HAP-1 (cell line): ENCODE measurements at regions not wholly inside any gene's neighbourhood (a gene's known extent, or its start where the extent isn't known, plus 50 kb on each side); places are given as distances from the start of the nearest gene placed in this dataset.

Experiments
- DNase-seq, 2 experiments: peaks; one replicate each; pipeline ENCODE4 v3.0.0-alpha.2; 2016 to 2020; ENCODE audit warnings: low spot score in 2 of 2
- H3K27me3 ChIP-seq: fragments of 250-450 bp; sonication (Bioruptor Pico); 2 replicates; pipeline ENCODE4 v1.5.1; 2020; ENCODE audit warnings: low read depth, mild to moderate bottlenecking, moderate library complexity
- H3K36me3 ChIP-seq: fragments of 250-450 bp; sonication (Bioruptor Pico); replicated peaks from 2 replicates; pipeline ENCODE4 v1.5.1; 2020; ENCODE audit warnings: mild to moderate bottlenecking
- H3K4me1 ChIP-seq: fragments of 250-450 bp; sonication (Bioruptor Pico); 2 replicates; pipeline ENCODE4 v1.5.1; 2020; ENCODE audit warnings: mild to moderate bottlenecking
- H3K4me3 ChIP-seq: fragments of 250-450 bp; sonication (Bioruptor Pico); 2 replicates; pipeline ENCODE4 v1.5.1; 2020; ENCODE audit warnings: mild to moderate bottlenecking, moderate library complexity
- H3K9me3 ChIP-seq: fragments of 250-450 bp; sonication (Bioruptor Pico); 2 replicates; pipeline ENCODE4 v1.5.1; 2020; ENCODE audit warnings: mild to moderate bottlenecking, moderate library complexity
- in situ Hi-C: fragments of 300-500 bp; cut with MboI; formaldehyde crosslinking; loops from 3 replicates; pipeline ENCODE4 v1.14.3; 2020; ENCODE audit warnings: low sequenced_read_pairs, inconsistent platforms, mixed read lengths

- no peaks in the 10 kb centered on the region for H3K27me3 ChIP-seq
- no peaks in the 10 kb centered on the region for H3K9me3 ChIP-seq
- in situ Hi-C loops: no loop called here
- no peaks in the 10 kb centered on the region for H3K36me3 ChIP-seq
- no peaks in the 10 kb centered on the region for H3K4me1 ChIP-seq
- H3K4me3 ChIP-seq: no peak overlapping the region
- DNase-seq: no peak
These were observed 56.0 kb upstream of the OR5AK2 start for GRCh38 chr11:56932572-56933220.

- H3K27me3 ChIP-seq: no peaks in the 10 kb centered on the region
- H3K9me3 ChIP-seq: no peaks in the 10 kb centered on the region
- DNase-seq: no peak
- no peak overlapping the region for H3K4me3 ChIP-seq
- in situ Hi-C loops: loop anchor here (25.0 kb wide), 1 partner anchor 89 kb away; no protein-coding TSS in a partner anchor
- no peaks in the 10 kb centered on the region for H3K36me3 ChIP-seq
- no peaks in the 10 kb centered on the region for H3K4me1 ChIP-seq
These were observed 65.6 kb upstream of the OR5AK2 start for GRCh38 chr11:56923116-56923515.

GRCh38 chr11:56922421-56922820 lies 66.3 kb upstream of the OR5AK2 start:
- no peak for DNase-seq
- in situ Hi-C loops: loop anchor here (25.0 kb wide), 1 partner anchor 90 kb away; no protein-coding TSS in a partner anchor
- H3K9me3 ChIP-seq: no peaks in the 10 kb centered on the region

GRCh38 chr11:56917708-56918400 lies 70.9 kb upstream of the OR5AK2 start:
- in situ Hi-C loops: loop anchor here (25.0 kb wide), 1 partner anchor 94 kb away; no protein-coding TSS in a partner anchor
- no peaks in the 10 kb centered on the region for H3K4me1 ChIP-seq
- H3K36me3 ChIP-seq: no peaks in the 10 kb centered on the region
- DNase-seq: no peak
- no peak overlapping the region for H3K4me3 ChIP-seq
- no peaks in the 10 kb centered on the region for H3K27me3 ChIP-seq
- no peaks in the 10 kb centered on the region for H3K9me3 ChIP-seq

More at GRCh38 chr11:56922421-56922820, 66.3 kb upstream of the OR5AK2 start:
- Histone ChIP-seq H3K27me3 (no peaks in the 10 kb centered on the region), H3K36me3 (no peaks in the 10 kb centered on the region), H3K4me1 (no peaks in the 10 kb centered on the region), H3K4me3 (no peak overlapping the region)

GRCh38 chr11:56916587-56916986 lies 72.1 kb upstream of the OR5AK2 start:
- Histone ChIP-seq H3K36me3 (no peaks in the 10 kb centered on the region), H3K4me3 (no peak overlapping the region), H3K27me3 (no peaks in the 10 kb centered on the region), H3K4me1 (no peaks in the 10 kb centered on the region), H3K9me3 (no peaks in the 10 kb centered on the region)
- in situ Hi-C loops: loop anchor here (25.0 kb wide), 1 partner anchor 96 kb away; no protein-coding TSS in a partner anchor
- DNase-seq: no peak

GRCh38 chr11:56916162-56916561 lies 72.6 kb upstream of the OR5AK2 start:
- in situ Hi-C loops: loop anchor here (25.0 kb wide), 1 partner anchor 96 kb away; no protein-coding TSS in a partner anchor
- no peaks in the 10 kb centered on the region for H3K27me3 ChIP-seq
- no peaks in the 10 kb centered on the region for H3K36me3 ChIP-seq
- H3K4me1 ChIP-seq: no peaks in the 10 kb centered on the region
- H3K9me3 ChIP-seq: no peaks in the 10 kb centered on the region
- H3K4me3 ChIP-seq: no peak overlapping the region
- DNase-seq: no peak

GRCh38 chr11:56911312-56911711 lies 77.4 kb upstream of the OR5AK2 start:
- H3K4me3 ChIP-seq: no peak overlapping the region
- in situ Hi-C loops: loop anchor here (25.0 kb wide), 1 partner anchor 101 kb away; no protein-coding TSS in a partner anchor
- no peaks in the 10 kb centered on the region for H3K36me3 ChIP-seq
- H3K27me3 ChIP-seq: no peaks in the 10 kb centered on the region
- no peaks in the 10 kb centered on the region for H3K4me1 ChIP-seq
- no peaks in the 10 kb centered on the region for H3K9me3 ChIP-seq
- no peak for DNase-seq

GRCh38 chr11:56910785-56911184 lies 77.9 kb upstream of the OR5AK2 start:
- Histone ChIP-seq H3K27me3 (no peaks in the 10 kb centered on the region), H3K4me1 (no peaks in the 10 kb centered on the region), H3K36me3 (no peaks in the 10 kb centered on the region), H3K4me3 (no peak overlapping the region), H3K9me3 (no peaks in the 10 kb centered on the region)
- in situ Hi-C loops: loop anchor here (25.0 kb wide), 1 partner anchor 102 kb away; no protein-coding TSS in a partner anchor
- DNase-seq: no peak

- no peaks in the 10 kb centered on the region for H3K36me3 ChIP-seq
- no peaks in the 10 kb centered on the region for H3K9me3 ChIP-seq
- no peaks in the 10 kb centered on the region for H3K4me1 ChIP-seq
- no peaks in the 10 kb centered on the region for H3K27me3 ChIP-seq
- DNase-seq: no peak
- in situ Hi-C loops: loop anchor here (25.0 kb wide), 1 partner anchor 102 kb away; no protein-coding TSS in a partner anchor
- no peak overlapping the region for H3K4me3 ChIP-seq
These were observed 78.5 kb upstream of the OR5AK2 start for GRCh38 chr11:56910046-56910773.

- in situ Hi-C loops: loop anchor here (25.0 kb wide), 1 partner anchor 103 kb away; no protein-coding TSS in a partner anchor
- H3K4me3 ChIP-seq: no peak overlapping the region
- no peak for DNase-seq
- no peaks in the 10 kb centered on the region for H3K27me3 ChIP-seq
- H3K4me1 ChIP-seq: no peaks in the 10 kb centered on the region
- no peaks in the 10 kb centered on the region for H3K9me3 ChIP-seq
- no peaks in the 10 kb centered on the region for H3K36me3 ChIP-seq
These were observed 79.2 kb upstream of the OR5AK2 start for GRCh38 chr11:56909563-56909962.

- Histone ChIP-seq H3K4me3 (no peak overlapping the region), H3K4me1 (no peaks in the 10 kb centered on the region), H3K36me3 (no peaks in the 10 kb centered on the region), H3K27me3 (no peaks in the 10 kb centered on the region), H3K9me3 (no peaks in the 10 kb centered on the region)
- no peak for DNase-seq
- in situ Hi-C loops: loop anchor here (25.0 kb wide), 1 partner anchor 103 kb away; no protein-coding TSS in a partner anchor
These were observed 79.6 kb upstream of the OR5AK2 start for GRCh38 chr11:56909080-56909479.

GRCh38 chr11:56906683-56907148 lies 82.0 kb upstream of the OR5AK2 start:
- no peaks in the 10 kb centered on the region for H3K36me3 ChIP-seq
- no peaks in the 10 kb centered on the region for H3K27me3 ChIP-seq
- H3K4me3 ChIP-seq: no peak overlapping the region
- H3K9me3 ChIP-seq: no peaks in the 10 kb centered on the region
- H3K4me1 ChIP-seq: no peaks in the 10 kb centered on the region
- DNase-seq: no peak
- in situ Hi-C loops: loop anchor here (25.0 kb wide), 1 partner anchor 106 kb away; no protein-coding TSS in a partner anchor

GRCh38 chr11:56905936-56906335 lies 82.8 kb upstream of the OR5AK2 start:
- in situ Hi-C loops: loop anchor here (25.0 kb wide), 1 partner anchor 106 kb away; no protein-coding TSS in a partner anchor
- H3K4me1 ChIP-seq: no peaks in the 10 kb centered on the region
- DNase-seq: no peak
- H3K27me3 ChIP-seq: no peaks in the 10 kb centered on the region
- no peaks in the 10 kb centered on the region for H3K9me3 ChIP-seq
- H3K36me3 ChIP-seq: no peaks in the 10 kb centered on the region
- no peak overlapping the region for H3K4me3 ChIP-seq
